HepG2 (cell line): ENCODE measurements at regions not wholly inside any gene's neighbourhood (a gene's known extent, or its start where the extent isn't known, plus 50 kb on each side); places are given as distances from the start of the nearest gene placed in this dataset.

Source experiments
- ATAC-seq: fragments of 200-7000 bp; cut with Tn5 transposase; 3 replicates; pipeline ENCODE4 v1.9.1; 2020; ENCODE audit warnings: mild to moderate bottlenecking, moderate library complexity
- BruUV-seq: library from RNA; stranded (reverse); fragments of 400-500 nt; replicated peaks from 2 replicates; lab custom pipeline; 2021; lab: Mats Ljungman, UMichigan
- CTCF ChIA-PET: fragments of 300-600 bp; formaldehyde crosslinking; extraction: SDS; loops from one replicate; lab custom pipeline; 2021; ENCODE audit warnings: low total read pairs, inconsistent platforms, low intra/inter-chr PET ratio; lab: Yijun Ruan, JAX
- POLR2A ChIA-PET: fragments of 350-600 bp; sonication (Branson Sonifier 250); formaldehyde crosslinking; loops from one replicate; lab custom pipeline; 2020; ENCODE audit warnings: antibody characterized with exemption, inconsistent platforms; lab: Yijun Ruan, JAX
- DNase-seq: peaks from one replicate; pipeline ENCODE4 v3.0.0-alpha.2; 2015; ENCODE audit warnings: low spot score
- FAIRE-seq: peaks from 3 replicates; lab custom pipeline; 2011; peaks lifted over from hg19 to GRCh38; lab: Jason Lieb, UNC
- H2AFZ ChIP-seq: one replicate; pipeline ENCODE4 v1.6.1; 2011; ENCODE audit warnings: low read length, inconsistent platforms
- H3K27ac ChIP-seq: fragments of 300-600 bp; 3 replicates; pipeline ENCODE4 v1.8.0; 2011; ENCODE audit warnings: mixed run types, mild to moderate bottlenecking, mixed read lengths, low read length, inconsistent platforms; ENCODE audit not compliant: insufficient read depth; ENCODE audit errors: extremely low read length
- H3K27me3 ChIP-seq, 2 experiments: fragments of 200-600 bp in 1 of 2; 2 replicates in 1 of 2; 3 replicates in 1 of 2; pipeline versions ENCODE4 v1.6.0 to v1.8.0; 2011; ENCODE audit warnings: low read length in 2 of 2, mild to moderate bottlenecking in 2 of 2, moderate library complexity in 2 of 2, inconsistent platforms in 1 of 2; ENCODE audit not compliant: insufficient read depth in 2 of 2, control insufficient read depth in 1 of 2
- H3K36me3 ChIP-seq, 2 experiments: fragments of 200-600 bp in 1 of 2; replicated peaks in 1 of 2; 2 replicates in 1 of 2; 3 replicates in 1 of 2; pipeline versions ENCODE4 v1.5.1 to v1.8.0; 2011; ENCODE audit warnings: low read length in 2 of 2, inconsistent platforms in 1 of 2; ENCODE audit not compliant: insufficient read depth in 2 of 2, control insufficient read depth in 1 of 2
- H3K4me1 ChIP-seq: 2 replicates; pipeline ENCODE4 v1.5.1; 2012; ENCODE audit warnings: low read length, inconsistent platforms; ENCODE audit not compliant: insufficient read depth
- H3K4me2 ChIP-seq: 2 replicates; pipeline ENCODE4 v1.6.0; 2011; ENCODE audit warnings: low read depth, low read length, inconsistent platforms
- H3K4me3 ChIP-seq, 3 experiments: fragments of 200-600 bp in 1 of 3; sonication (generic), shearing (Covaris generic) in 1 of 3; replicated peaks in 1 of 3; 2 replicates each; pipeline ENCODE4 v1.5.1; 2011 to 2016; ENCODE audit warnings: low read length in 3 of 3, inconsistent platforms in 2 of 3, low read depth in 2 of 3, mild to moderate bottlenecking in 2 of 3, control low read depth in 1 of 3, mixed read lengths in 1 of 3; ENCODE audit not compliant: insufficient read depth in 1 of 3
- H3K79me2 ChIP-seq: one replicate; pipeline ENCODE4 v1.6.1; 2011; ENCODE audit warnings: low read length, inconsistent platforms; ENCODE audit not compliant: insufficient read depth
- H3K9ac ChIP-seq: 2 replicates; pipeline ENCODE4 v1.6.0; 2011; ENCODE audit warnings: mild to moderate bottlenecking, low read depth, low read length, inconsistent platforms; ENCODE audit not compliant: insufficient read depth
- H3K9me3 ChIP-seq: 2 replicates; pipeline ENCODE4 v1.5.1; 2012; ENCODE audit warnings: mild to moderate bottlenecking, low read length
- H4K20me1 ChIP-seq: 2 replicates; pipeline ENCODE4 v1.6.0; 2011; ENCODE audit warnings: inconsistent platforms, mild to moderate bottlenecking, low read length, moderate library complexity; ENCODE audit not compliant: insufficient read depth
- ATF7 ChIP-seq, 2 experiments: fragments of 450-650 bp in 1 of 2; sonication (generic) in 1 of 2; formaldehyde crosslinking in 1 of 2; IDR thresholded peaks; 2 replicates each; pipeline versions ENCODE4 v1.4.0 to v1.6.1; 2016 to 2020; ENCODE audit warnings: antibody characterized with exemption in 1 of 2, mild to moderate bottlenecking in 1 of 2, missing genetic modification reagents in 1 of 2
- FOXA1 ChIP-seq, 2 experiments: fragments of 450-650 bp in 1 of 2; sonication (generic) in 1 of 2; formaldehyde crosslinking in 1 of 2; IDR thresholded peaks; 2 replicates each; pipeline versions ENCODE4 v1.4.0 to v1.6.1; 2016 to 2020; ENCODE audit warnings: missing genetic modification reagents in 1 of 2
- FOXA3 ChIP-seq: IDR thresholded peaks from 2 replicates; pipeline ENCODE4 v1.6.1; 2016; ENCODE audit warnings: missing genetic modification reagents, missing compliant biosample characterization
- PHF8 ChIP-seq: sonication (generic); formaldehyde crosslinking; IDR thresholded peaks from 2 replicates; pipeline ENCODE4 v1.5.0; 2020; ENCODE audit warnings: missing genetic modification reagents
- PITX1 ChIP-seq: sonication (generic); formaldehyde crosslinking; IDR thresholded peaks from 2 replicates; pipeline ENCODE4 v1.5.1; 2020; ENCODE audit warnings: mild to moderate bottlenecking, missing genetic modification reagents
- RBAK ChIP-seq: sonication (generic); formaldehyde crosslinking; IDR thresholded peaks from 2 replicates; pipeline ENCODE4 v1.5.1; 2020; ENCODE audit warnings: mild to moderate bottlenecking, missing genetic modification reagents
- ZNF839 ChIP-seq: sonication (generic); formaldehyde crosslinking; IDR thresholded peaks from 2 replicates; pipeline ENCODE4 v1.4.0; 2020; ENCODE audit warnings: missing genetic modification reagents, mild to moderate bottlenecking, borderline replicate concordance
- WGBS: methylation state at CpG from one replicate; pipeline ENCODE4 v1.1.6; 2017; ENCODE audit warnings: low lambda C conversion rate; 5-methylcytosine and 5-hydroxymethylcytosine counted together
- in situ Hi-C: cut with HindIII; loops from 2 replicates; pipeline ENCODE4 v1.10.0; 2017; ENCODE audit warnings: low pct_unique_long_range_greater_than_20kb; ENCODE audit not compliant: extremely low pct_ligation_motif_present
- intact Hi-C: fragments of 100-400 bp; cut with micrococcal nuclease; formaldehyde crosslinking; loops from one replicate; pipeline ENCODE4 v1.10.0; 2022; ENCODE audit not compliant: unreplicated experiment
- TF ChIP-seq, protein P1 (sequence below): sonication (generic); formaldehyde crosslinking; IDR thresholded peaks from 2 replicates; pipeline ENCODE4 v1.4.0; 2020; ENCODE audit warnings: missing genetic modification reagents, mild to moderate bottlenecking, borderline replicate concordance
- TF ChIP-seq, protein P2 (sequence below): sonication (generic); formaldehyde crosslinking; IDR thresholded peaks from 2 replicates; pipeline ENCODE4 v1.4.0; 2020; ENCODE audit warnings: mild to moderate bottlenecking, missing genetic modification reagents
- TF ChIP-seq, protein P3 (sequence below): IDR thresholded peaks from 2 replicates; pipeline ENCODE4 v1.6.1; 2016; ENCODE audit warnings: missing genetic modification reagents, missing compliant biosample characterization
- TF ChIP-seq, protein P4 (sequence below): IDR thresholded peaks from 2 replicates; pipeline ENCODE4 v1.6.1; 2016
- TF ChIP-seq, protein P5 (sequence below): sonication (generic); formaldehyde crosslinking; IDR thresholded peaks from 2 replicates; pipeline ENCODE4 v1.4.0; 2020; ENCODE audit warnings: missing genetic modification reagents

DNA sequence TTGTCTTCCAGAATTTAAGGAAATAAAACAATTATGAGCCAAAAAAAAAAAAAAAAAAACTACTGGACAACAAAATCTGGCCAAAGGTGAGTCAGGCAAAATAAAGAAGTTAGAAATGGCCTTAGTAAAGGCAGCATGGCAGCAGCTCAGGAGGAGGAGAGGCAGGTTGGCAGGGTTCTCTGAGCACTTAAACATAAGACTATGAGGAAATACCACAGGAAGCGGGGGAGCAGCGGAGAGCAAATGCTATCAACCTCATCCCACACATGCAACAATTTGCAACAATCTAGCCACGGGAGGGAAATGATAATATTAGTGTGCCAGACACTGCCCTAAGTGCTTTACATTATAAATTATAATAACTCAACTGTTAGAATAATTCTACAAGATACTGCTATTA is 247.3 kb upstream of the NSMCE3 start:
- ATAC-seq = no peak
- Histone ChIP-seq H3K4me2 (no peak overlapping the region), H4K20me1 (no peaks in the 10 kb centered on the region), H3K79me2 (no peaks in the 10 kb centered on the region), H2AFZ (no peak overlapping the region), H3K4me3 (no peak overlapping the region), H3K27me3 (no peaks in the 10 kb centered on the region), H3K9me3 (no peaks in the 10 kb centered on the region), H3K36me3 (no peaks in the 10 kb centered on the region), H3K4me1 (no peaks in the 10 kb centered on the region), H3K27ac (no peak overlapping the region), H3K9ac (no peak overlapping the region)
- BruUV-seq = no TSS peak
- in situ Hi-C loops = no loop called here
- no peak for DNase-seq
- FAIRE-seq = no peak
- POLR2A ChIA-PET = no interaction called here
- intact Hi-C loops = no loop called here
- CTCF ChIA-PET = no interaction called here
- WGBS = 32% methylated on average over 3 of the region's 3 CpGs
- TF ChIP-seq RBAK (CRISPR knock-in tag) = no peak
- TF ChIP-seq ATF7 (IDR thresholded peaks at IDR 0.05) = no peak
- no peak for TF ChIP-seq ATF7 (CRISPR knock-in tag; IDR thresholded peaks at IDR 0.05)
- no peak for TF ChIP-seq FOXA3 (CRISPR knock-in tag)
- no peak for TF ChIP-seq ZNF839 (CRISPR knock-in tag)
- TF ChIP-seq PITX1 (CRISPR knock-in tag) = no peak
- TF ChIP-seq, protein P1, sequence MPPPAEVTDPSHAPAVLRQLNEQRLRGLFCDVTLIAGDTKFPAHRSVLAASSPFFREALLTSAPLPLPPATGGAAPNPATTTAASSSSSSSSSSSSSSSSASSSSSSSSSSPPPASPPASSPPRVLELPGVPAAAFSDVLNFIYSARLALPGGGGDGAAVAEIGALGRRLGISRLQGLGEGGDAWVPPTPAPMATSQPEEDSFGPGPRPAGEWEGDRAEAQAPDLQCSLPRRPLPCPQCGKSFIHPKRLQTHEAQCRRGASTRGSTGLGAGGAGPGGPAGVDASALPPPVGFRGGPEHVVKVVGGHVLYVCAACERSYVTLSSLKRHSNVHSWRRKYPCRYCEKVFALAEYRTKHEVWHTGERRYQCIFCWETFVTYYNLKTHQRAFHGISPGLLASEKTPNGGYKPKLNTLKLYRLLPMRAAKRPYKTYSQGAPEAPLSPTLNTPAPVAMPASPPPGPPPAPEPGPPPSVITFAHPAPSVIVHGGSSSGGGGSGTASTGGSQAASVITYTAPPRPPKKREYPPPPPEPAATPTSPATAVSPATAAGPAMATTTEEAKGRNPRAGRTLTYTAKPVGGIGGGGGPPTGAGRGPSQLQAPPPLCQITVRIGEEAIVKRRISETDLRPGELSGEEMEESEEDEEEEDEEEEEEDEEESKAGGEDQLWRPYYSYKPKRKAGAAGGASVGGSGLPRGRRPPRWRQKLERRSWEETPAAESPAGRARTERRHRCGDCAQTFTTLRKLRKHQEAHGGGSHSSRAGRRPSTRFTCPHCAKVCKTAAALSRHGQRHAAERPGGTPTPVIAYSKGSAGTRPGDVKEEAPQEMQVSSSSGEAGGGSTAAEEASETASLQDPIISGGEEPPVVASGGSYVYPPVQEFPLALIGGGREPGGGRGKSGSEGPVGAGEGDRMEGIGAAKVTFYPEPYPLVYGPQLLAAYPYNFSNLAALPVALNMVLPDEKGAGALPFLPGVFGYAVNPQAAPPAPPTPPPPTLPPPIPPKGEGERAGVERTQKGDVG = no peak
- TF ChIP-seq PHF8 (CRISPR knock-in tag) = no peak
- TF ChIP-seq FOXA1 (IDR thresholded peaks at IDR 0.05) = no peak
- no peak for TF ChIP-seq FOXA1 (CRISPR knock-in tag; IDR thresholded peaks at IDR 0.05)
- TF ChIP-seq, protein P2, sequence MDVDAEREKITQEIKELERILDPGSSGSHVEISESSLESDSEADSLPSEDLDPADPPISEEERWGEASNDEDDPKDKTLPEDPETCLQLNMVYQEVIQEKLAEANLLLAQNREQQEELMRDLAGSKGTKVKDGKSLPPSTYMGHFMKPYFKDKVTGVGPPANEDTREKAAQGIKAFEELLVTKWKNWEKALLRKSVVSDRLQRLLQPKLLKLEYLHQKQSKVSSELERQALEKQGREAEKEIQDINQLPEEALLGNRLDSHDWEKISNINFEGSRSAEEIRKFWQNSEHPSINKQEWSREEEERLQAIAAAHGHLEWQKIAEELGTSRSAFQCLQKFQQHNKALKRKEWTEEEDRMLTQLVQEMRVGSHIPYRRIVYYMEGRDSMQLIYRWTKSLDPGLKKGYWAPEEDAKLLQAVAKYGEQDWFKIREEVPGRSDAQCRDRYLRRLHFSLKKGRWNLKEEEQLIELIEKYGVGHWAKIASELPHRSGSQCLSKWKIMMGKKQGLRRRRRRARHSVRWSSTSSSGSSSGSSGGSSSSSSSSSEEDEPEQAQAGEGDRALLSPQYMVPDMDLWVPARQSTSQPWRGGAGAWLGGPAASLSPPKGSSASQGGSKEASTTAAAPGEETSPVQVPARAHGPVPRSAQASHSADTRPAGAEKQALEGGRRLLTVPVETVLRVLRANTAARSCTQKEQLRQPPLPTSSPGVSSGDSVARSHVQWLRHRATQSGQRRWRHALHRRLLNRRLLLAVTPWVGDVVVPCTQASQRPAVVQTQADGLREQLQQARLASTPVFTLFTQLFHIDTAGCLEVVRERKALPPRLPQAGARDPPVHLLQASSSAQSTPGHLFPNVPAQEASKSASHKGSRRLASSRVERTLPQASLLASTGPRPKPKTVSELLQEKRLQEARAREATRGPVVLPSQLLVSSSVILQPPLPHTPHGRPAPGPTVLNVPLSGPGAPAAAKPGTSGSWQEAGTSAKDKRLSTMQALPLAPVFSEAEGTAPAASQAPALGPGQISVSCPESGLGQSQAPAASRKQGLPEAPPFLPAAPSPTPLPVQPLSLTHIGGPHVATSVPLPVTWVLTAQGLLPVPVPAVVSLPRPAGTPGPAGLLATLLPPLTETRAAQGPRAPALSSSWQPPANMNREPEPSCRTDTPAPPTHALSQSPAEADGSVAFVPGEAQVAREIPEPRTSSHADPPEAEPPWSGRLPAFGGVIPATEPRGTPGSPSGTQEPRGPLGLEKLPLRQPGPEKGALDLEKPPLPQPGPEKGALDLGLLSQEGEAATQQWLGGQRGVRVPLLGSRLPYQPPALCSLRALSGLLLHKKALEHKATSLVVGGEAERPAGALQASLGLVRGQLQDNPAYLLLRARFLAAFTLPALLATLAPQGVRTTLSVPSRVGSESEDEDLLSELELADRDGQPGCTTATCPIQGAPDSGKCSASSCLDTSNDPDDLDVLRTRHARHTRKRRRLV (CRISPR knock-in tag) = no peak
- TF ChIP-seq, protein P3, sequence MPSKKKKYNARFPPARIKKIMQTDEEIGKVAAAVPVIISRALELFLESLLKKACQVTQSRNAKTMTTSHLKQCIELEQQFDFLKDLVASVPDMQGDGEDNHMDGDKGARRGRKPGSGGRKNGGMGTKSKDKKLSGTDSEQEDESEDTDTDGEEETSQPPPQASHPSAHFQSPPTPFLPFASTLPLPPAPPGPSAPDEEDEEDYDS = no peak
- TF ChIP-seq, protein P4, sequence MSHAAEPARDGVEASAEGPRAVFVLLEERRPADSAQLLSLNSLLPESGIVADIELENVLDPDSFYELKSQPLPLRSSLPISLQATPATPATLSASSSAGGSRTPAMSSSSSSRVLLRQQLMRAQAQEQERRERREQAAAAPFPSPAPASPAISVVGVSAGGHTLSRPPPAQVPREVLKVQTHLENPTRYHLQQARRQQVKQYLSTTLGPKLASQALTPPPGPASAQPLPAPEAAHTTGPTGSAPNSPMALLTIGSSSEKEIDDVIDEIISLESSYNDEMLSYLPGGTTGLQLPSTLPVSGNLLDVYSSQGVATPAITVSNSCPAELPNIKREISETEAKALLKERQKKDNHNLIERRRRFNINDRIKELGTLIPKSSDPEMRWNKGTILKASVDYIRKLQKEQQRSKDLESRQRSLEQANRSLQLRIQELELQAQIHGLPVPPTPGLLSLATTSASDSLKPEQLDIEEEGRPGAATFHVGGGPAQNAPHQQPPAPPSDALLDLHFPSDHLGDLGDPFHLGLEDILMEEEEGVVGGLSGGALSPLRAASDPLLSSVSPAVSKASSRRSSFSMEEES (CRISPR knock-in tag) = no peak
- TF ChIP-seq, protein P5, sequence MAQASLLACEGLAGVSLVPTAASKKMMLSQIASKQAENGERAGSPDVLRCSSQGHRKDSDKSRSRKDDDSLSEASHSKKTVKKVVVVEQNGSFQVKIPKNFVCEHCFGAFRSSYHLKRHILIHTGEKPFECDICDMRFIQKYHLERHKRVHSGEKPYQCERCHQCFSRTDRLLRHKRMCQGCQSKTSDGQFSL = no peak
